PC-3 (cell line): ENCODE measurements at regions not wholly inside any gene's neighbourhood (a gene's known extent, or its start where the extent isn't known, plus 50 kb on each side); places are given as distances from the start of the nearest gene placed in this dataset.

Experiments
- CTCF ChIP-seq: fragments of 300-600 bp; sonication (generic); conservative IDR thresholded peaks from 2 replicates; pipeline ENCODE4 v1.5.1; 2017; ENCODE audit warnings: antibody characterized with exemption, low read depth, mild to moderate bottlenecking, low read length
- EZH2 ChIP-seq: fragments of 300-600 bp; sonication (generic); IDR thresholded peaks from one replicate; pipeline ENCODE4 v1.6.1; 2017; ENCODE audit warnings: antibody characterized with exemption, mild to moderate bottlenecking, low read length; ENCODE audit not compliant: unreplicated experiment
- EZH2phosphoT487 ChIP-seq: fragments of 300-600 bp; sonication (generic); IDR thresholded peaks from 2 replicates; pipeline ENCODE4 v1.6.1; 2018; ENCODE audit warnings: mild to moderate bottlenecking, antibody characterized with exemption, low read length, borderline replicate concordance

- TF ChIP-seq CTCF = no peak
- TF ChIP-seq EZH2 = no peak
- TF ChIP-seq EZH2phosphoT487 = no peak
Measured at GRCh38 chr12:59023861-59024424, 103.6 kb upstream of the LRIG3 start.
